ENCODE measurements at regions not wholly inside any gene's neighbourhood (a gene's known extent, or its start where the extent isn't known, plus 50 kb on each side); places are given as distances from the start of the nearest gene placed in this dataset.

GRCh38 chr16:59320657-59321056 is 586.5 kb upstream of the GOT2 start:
- Mint-ChIP-seq H3K9me3 (ENCODE audit: unreplicated experiment) (no peaks in the 10 kb centered on the region), H3K36me3 (ENCODE audit: insufficient read depth, unreplicated experiment) (no peaks in the 10 kb centered on the region), H3K4me3 (ENCODE audit: unreplicated experiment) (no peak overlapping the region), H3K27me3 (ENCODE audit: insufficient read depth, unreplicated experiment) (no peaks in the 10 kb centered on the region), H3K4me1 (ENCODE audit: insufficient read depth, unreplicated experiment) (peaks cover 5% of the 10 kb centered on the region), H3K27ac (ENCODE audit: low read depth, unreplicated experiment) (no peak overlapping the region)
- no TSS peak for BruUV-seq (replicated peaks)
- CTCF ChIA-PET = no interaction called here
- TF ChIP-seq CTCF (IDR thresholded peaks at IDR 0.05; ENCODE audit: unreplicated experiment) = no peak
- POLR2A ChIA-PET = no interaction called here
- no peak for DNase-seq (ENCODE audit: unreplicated experiment)
- intact Hi-C loops (cut with micrococcal nuclease) = no loop called here

- intact Hi-C loops (cut with micrococcal nuclease) = no loop called here
- POLR2A ChIA-PET = no interaction called here
- H3K27me3 Mint-ChIP-seq (ENCODE audit: insufficient read depth, unreplicated experiment) = no peaks in the 10 kb centered on the region
Measured at GRCh38 chr16:59319871-59320270, 585.8 kb upstream of the GOT2 start.

GRCh38 chr16:59305850-59306249 is 571.7 kb upstream of the GOT2 start:
- Mint-ChIP-seq H3K27me3 (ENCODE audit: insufficient read depth, unreplicated experiment) (no peaks in the 10 kb centered on the region), H3K9me3 (ENCODE audit: unreplicated experiment) (no peaks in the 10 kb centered on the region), H3K27ac (ENCODE audit: low read depth, unreplicated experiment) (no peak overlapping the region), H3K4me3 (ENCODE audit: unreplicated experiment) (no peak overlapping the region), H3K4me1 (ENCODE audit: insufficient read depth, unreplicated experiment) (peaks cover 5% of the 10 kb centered on the region), H3K36me3 (ENCODE audit: insufficient read depth, unreplicated experiment) (no peaks in the 10 kb centered on the region)
- POLR2A ChIA-PET = no interaction called here
- DNase-seq (ENCODE audit: unreplicated experiment) = no peak
- TF ChIP-seq CTCF (IDR thresholded peaks at IDR 0.05; ENCODE audit: unreplicated experiment) = no peak
- no TSS peak for BruUV-seq (replicated peaks)
- CTCF ChIA-PET = interaction anchor here (0.7 to 0.9 kb wide), 2 partner anchors 196 to 492 kb away, joined by 3 read pairs; no protein-coding TSS in a partner anchor
- intact Hi-C loops (cut with micrococcal nuclease) = no loop called here

More at GRCh38 chr16:59319871-59320270, 585.8 kb upstream of the GOT2 start:
- Mint-ChIP-seq H3K27ac (ENCODE audit: low read depth, unreplicated experiment) (no peak overlapping the region), H3K4me3 (ENCODE audit: unreplicated experiment) (no peak overlapping the region), H3K9me3 (ENCODE audit: unreplicated experiment) (no peaks in the 10 kb centered on the region), H3K36me3 (ENCODE audit: insufficient read depth, unreplicated experiment) (no peaks in the 10 kb centered on the region), H3K4me1 (ENCODE audit: insufficient read depth, unreplicated experiment) (peaks cover 5% of the 10 kb centered on the region)
- no peak for DNase-seq (ENCODE audit: unreplicated experiment)
- BruUV-seq (replicated peaks) = no TSS peak
- no peak for TF ChIP-seq CTCF (IDR thresholded peaks at IDR 0.05; ENCODE audit: unreplicated experiment)
- CTCF ChIA-PET = no interaction called here

- no TSS peak for BruUV-seq (replicated peaks)
- intact Hi-C loops (cut with micrococcal nuclease) = no loop called here
Measured at GRCh38 chr16:59296888-59297287, 562.8 kb upstream of the GOT2 start.

More at GRCh38 chr16:59296888-59297287, 562.8 kb upstream of the GOT2 start:
- no peak for TF ChIP-seq CTCF (IDR thresholded peaks at IDR 0.05; ENCODE audit: unreplicated experiment)
- Mint-ChIP-seq H3K27ac (ENCODE audit: low read depth, unreplicated experiment) (no peak overlapping the region), H3K4me3 (ENCODE audit: unreplicated experiment) (no peak overlapping the region), H3K36me3 (ENCODE audit: insufficient read depth, unreplicated experiment) (no peaks in the 10 kb centered on the region), H3K9me3 (ENCODE audit: unreplicated experiment) (no peaks in the 10 kb centered on the region), H3K4me1 (ENCODE audit: insufficient read depth, unreplicated experiment) (peaks cover 5% of the 10 kb centered on the region), H3K27me3 (ENCODE audit: insufficient read depth, unreplicated experiment) (no peaks in the 10 kb centered on the region)
- CTCF ChIA-PET = interaction anchor here (0.6 kb wide), 1 partner anchor 874 kb away, joined by 4 read pairs; no protein-coding TSS in a partner anchor
- POLR2A ChIA-PET = no interaction called here
- no peak for DNase-seq (ENCODE audit: unreplicated experiment)
